Lower leg skin (tissue), 3 donors: ENCODE measurements at regions not wholly inside any gene's neighbourhood (a gene's known extent, or its start where the extent isn't known, plus 50 kb on each side); places are given as distances from the start of the nearest gene placed in this dataset.

Experiments used
- POLR2A ChIP-seq, 2 donors: fragments of 450-650 bp; IDR thresholded peaks; one replicate each; pipeline ENCODE4 v1.6.1; 2016 to 2017; ENCODE audit warnings: antibody characterized with exemption in 2 of 2, mild to moderate bottlenecking in 1 of 2, moderate library complexity in 1 of 2
- TF ChIP-seq, protein P1 (sequence below), 3 donors: fragments of 450-650 bp; IDR thresholded peaks; one replicate each; pipeline ENCODE4 v1.5.1; 2016; ENCODE audit warnings: antibody characterized with exemption in 3 of 3, mild to moderate bottlenecking in 3 of 3, moderate library complexity in 2 of 3

DNA sequence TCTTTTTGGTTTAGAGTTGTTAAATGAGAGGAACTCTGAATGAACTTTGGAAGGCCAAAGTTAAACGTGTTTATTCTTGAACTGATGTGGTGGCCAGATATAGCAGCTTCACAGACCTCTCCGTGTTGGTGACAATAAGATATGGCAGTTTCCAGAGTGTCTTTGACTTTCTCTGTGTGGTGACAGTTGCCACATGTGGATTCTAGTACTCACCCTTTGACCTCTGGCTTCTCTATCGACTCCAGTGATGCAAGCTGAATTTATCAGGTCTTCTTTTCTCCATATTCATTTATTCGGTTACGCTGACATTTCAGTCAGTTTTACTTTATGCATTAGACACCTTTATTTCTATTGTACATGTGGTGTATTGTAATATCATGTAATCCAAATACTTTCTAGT, 1469.5 kb downstream of the SLITRK1 start:
- no peak for TF ChIP-seq POLR2A (IDR thresholded peaks at IDR 0.05)
- TF ChIP-seq, protein P1, sequence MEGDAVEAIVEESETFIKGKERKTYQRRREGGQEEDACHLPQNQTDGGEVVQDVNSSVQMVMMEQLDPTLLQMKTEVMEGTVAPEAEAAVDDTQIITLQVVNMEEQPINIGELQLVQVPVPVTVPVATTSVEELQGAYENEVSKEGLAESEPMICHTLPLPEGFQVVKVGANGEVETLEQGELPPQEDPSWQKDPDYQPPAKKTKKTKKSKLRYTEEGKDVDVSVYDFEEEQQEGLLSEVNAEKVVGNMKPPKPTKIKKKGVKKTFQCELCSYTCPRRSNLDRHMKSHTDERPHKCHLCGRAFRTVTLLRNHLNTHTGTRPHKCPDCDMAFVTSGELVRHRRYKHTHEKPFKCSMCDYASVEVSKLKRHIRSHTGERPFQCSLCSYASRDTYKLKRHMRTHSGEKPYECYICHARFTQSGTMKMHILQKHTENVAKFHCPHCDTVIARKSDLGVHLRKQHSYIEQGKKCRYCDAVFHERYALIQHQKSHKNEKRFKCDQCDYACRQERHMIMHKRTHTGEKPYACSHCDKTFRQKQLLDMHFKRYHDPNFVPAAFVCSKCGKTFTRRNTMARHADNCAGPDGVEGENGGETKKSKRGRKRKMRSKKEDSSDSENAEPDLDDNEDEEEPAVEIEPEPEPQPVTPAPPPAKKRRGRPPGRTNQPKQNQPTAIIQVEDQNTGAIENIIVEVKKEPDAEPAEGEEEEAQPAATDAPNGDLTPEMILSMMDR (IDR thresholded peaks at IDR 0.05) = no peak
